Fibroblast of the aortic adventitia (primary cell): ENCODE measurements at regions not wholly inside any gene's neighbourhood (a gene's known extent, or its start where the extent isn't known, plus 50 kb on each side); places are given as distances from the start of the nearest gene placed in this dataset.

ENCODE experiments used
- DNase-seq: peaks from one replicate; pipeline ENCODE4 v3.0.0-alpha.2; 2010; ENCODE audit warnings: low read depth
- H3K4me3 ChIP-seq: 2 replicates; pipeline ENCODE4 v1.5.1; 2011; ENCODE audit warnings: low read depth, mild to moderate bottlenecking, control low read depth, low read length, moderate library complexity
- CTCF ChIP-seq: IDR thresholded peaks from 2 replicates; pipeline ENCODE4 v1.5.1; 2011; ENCODE audit warnings: mild to moderate bottlenecking, low read length, control low read depth, inconsistent platforms; ENCODE audit not compliant: insufficient read depth

GRCh38 chr3:110744723-110745122 is 326.9 kb upstream of the NECTIN3 start:
- DNase-seq: no peak
- no peak for TF ChIP-seq CTCF
- H3K4me3 ChIP-seq: no peak overlapping the region

GRCh38 chr3:110749006-110749405 is 322.6 kb upstream of the NECTIN3 start:
- TF ChIP-seq CTCF: no peak
- DNase-seq: no peak

GRCh38 chr3:110750201-110750600 is 321.4 kb upstream of the NECTIN3 start:
- TF ChIP-seq CTCF: no peak
- H3K4me3 ChIP-seq: no peak overlapping the region
- no peak for DNase-seq

More at GRCh38 chr3:110749006-110749405, 322.6 kb upstream of the NECTIN3 start:
- no peak overlapping the region for H3K4me3 ChIP-seq

- DNase-seq: peak; percentile 4
- no peak for TF ChIP-seq CTCF
- H3K4me3 ChIP-seq: no peak overlapping the region
Measured at GRCh38 chr3:110752307-110752706, 319.3 kb upstream of the NECTIN3 start.

- no peak for DNase-seq
- no peak overlapping the region for H3K4me3 ChIP-seq
- no peak for TF ChIP-seq CTCF
Measured at GRCh38 chr3:110753516-110753915, 318.1 kb upstream of the NECTIN3 start.

GRCh38 chr3:110754212-110754916 is 317.3 kb upstream of the NECTIN3 start:
- TF ChIP-seq CTCF: no peak
- no peak for DNase-seq
- H3K4me3 ChIP-seq: no peak overlapping the region

DNA sequence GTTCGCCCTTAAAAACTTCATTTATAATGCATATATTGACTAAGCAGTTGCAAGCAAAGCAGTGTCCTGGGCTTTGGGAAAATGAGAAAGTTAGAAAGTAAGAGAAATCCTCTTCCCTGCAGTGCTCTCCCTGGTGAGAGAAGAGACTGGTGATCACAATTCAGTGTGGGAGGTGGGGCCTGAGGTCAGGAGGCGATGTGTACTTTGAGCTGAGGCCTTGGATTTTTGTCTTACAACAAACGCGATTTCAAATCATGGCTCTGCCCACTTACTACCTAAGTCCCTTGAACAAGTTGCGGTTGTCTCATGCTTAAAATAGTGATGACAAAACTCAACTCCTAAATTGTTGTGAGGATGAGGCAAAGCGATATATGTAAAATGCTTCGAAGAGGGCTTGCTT is 316.3 kb upstream of the NECTIN3 start:
- no peak for TF ChIP-seq CTCF
- H3K4me3 ChIP-seq: no peak overlapping the region
- DNase-seq: no peak
